GM21423 (cell line): ENCODE measurements at regions not wholly inside any gene's neighbourhood (a gene's known extent, or its start where the extent isn't known, plus 50 kb on each side); places are given as distances from the start of the nearest gene placed in this dataset.

Experiments used
- ATAC-seq: cut with Tn5 transposase; IDR thresholded peaks from one replicate; pipeline ENCODE4 v1.9.1; 2021; ENCODE audit warnings: mild to moderate bottlenecking, moderate library complexity; ENCODE audit not compliant: unreplicated experiment

DNA sequence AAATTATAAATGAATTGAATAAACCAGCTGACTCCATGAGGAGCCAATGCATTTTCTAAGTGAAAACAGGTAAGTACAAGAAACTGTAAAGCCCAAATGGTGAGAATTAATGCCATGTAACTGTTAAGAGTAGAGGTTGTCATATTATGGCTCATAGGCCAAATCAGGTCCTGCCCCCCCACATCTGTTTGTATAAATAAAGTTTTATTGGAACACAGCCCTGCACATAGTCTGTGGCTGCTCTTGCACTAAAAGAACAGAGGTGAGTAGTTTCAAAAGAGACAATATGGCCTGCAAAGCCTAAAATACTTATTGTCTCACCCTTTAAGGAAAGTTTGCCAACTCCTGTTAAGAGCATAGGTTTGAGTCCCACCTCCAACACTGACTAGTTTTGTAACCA, 140.5 kb upstream of the SRRM4 start:
- ATAC-seq, result no peak

DNA sequence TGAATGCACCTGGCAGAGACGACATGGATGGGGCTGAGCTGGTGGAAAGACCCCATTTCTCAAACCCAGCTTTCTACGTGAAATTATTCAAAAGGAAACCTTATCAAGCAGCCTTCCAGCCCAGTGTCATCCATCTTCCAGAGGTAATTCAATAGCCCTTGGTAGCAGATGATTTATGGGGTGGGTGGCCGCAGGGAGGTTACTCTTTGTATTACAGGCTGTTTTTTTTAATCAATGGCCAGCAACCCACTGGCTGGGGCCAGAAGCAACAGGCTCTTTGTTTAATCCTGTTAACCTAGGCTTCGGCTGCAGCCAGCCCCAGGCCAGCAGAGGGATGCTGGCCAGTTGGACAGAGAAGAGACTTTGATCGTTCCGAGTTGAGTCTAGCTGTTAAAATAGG, 139.8 kb upstream of the SRRM4 start:
- ATAC-seq, result no peak

DNA sequence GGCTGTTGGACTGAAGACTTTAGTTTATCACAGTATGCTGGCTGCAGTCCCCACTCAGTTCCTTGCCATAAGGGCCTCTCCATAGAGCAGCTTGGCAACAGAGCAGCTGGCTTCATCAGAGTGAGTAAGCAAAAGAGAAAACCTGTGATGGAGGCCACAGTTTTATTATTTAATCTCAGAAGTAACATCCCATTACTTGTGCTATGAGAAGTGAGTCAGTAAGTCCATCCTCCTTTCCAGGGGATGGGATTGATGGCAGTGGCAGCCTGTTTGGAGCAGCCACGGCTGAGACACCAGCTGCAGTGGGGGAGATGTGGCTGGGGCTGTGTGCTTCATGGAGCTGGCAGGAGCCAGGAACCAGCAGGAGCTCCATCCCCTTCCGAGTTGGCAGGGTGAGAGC, 138.5 kb upstream of the SRRM4 start:
- ATAC-seq, result no peak

GRCh38 chr12:118846416-118846815, 134.9 kb upstream of the SRRM4 start:
- no peak for ATAC-seq

GRCh38 chr12:118850244-118850825, 131.0 kb upstream of the SRRM4 start:
- no peak for ATAC-seq

DNA sequence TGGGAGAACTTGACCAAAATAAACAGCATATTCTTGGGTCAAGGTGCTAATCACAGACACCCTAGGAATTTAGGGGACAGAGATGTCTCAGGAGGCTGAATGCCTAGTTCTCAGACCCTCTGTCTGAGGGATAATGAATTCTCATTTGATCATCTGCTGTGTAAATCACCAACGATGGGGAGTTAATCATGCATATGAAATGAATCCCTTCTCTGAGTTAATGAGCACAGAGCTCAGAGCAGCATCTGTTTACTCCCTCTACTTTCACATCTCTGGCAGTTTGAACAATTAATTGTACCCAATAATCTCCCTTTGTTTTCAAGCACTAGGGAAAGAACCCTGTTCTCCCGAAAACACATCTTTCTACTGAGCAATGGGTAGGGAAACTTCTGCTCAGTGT, 129.4 kb upstream of the SRRM4 start:
- ATAC-seq, result no peak

GRCh38 chr12:118853634-118854033, 127.7 kb upstream of the SRRM4 start:
- ATAC-seq, result no peak

DNA sequence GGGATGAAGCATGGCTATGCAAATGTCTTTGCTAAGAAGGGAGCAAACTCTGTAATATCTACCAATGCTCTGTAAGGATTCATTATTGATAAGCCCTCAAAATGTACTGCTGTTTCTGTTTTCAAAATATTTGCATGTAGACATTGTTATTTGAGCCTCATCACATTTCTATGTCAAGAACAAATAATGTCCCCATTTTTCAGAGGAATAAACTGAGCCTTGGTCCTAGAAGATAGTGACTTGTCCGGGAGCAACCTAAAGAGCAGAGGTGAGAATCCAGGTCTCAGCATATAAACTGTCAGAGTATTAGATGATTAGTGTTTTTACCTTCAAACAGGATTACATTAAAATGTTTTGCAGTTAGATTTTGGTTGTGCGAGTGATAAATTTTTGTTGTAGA, 125.5 kb upstream of the SRRM4 start:
- no peak for ATAC-seq

GRCh38 chr12:118866346-118866745, 115.0 kb upstream of the SRRM4 start:
- ATAC-seq, result no peak

- no peak for ATAC-seq
These were observed 110.8 kb upstream of the SRRM4 start for GRCh38 chr12:118870551-118870950.

- ATAC-seq, result no peak
These were observed 106.4 kb upstream of the SRRM4 start for GRCh38 chr12:118874698-118875548.

DNA sequence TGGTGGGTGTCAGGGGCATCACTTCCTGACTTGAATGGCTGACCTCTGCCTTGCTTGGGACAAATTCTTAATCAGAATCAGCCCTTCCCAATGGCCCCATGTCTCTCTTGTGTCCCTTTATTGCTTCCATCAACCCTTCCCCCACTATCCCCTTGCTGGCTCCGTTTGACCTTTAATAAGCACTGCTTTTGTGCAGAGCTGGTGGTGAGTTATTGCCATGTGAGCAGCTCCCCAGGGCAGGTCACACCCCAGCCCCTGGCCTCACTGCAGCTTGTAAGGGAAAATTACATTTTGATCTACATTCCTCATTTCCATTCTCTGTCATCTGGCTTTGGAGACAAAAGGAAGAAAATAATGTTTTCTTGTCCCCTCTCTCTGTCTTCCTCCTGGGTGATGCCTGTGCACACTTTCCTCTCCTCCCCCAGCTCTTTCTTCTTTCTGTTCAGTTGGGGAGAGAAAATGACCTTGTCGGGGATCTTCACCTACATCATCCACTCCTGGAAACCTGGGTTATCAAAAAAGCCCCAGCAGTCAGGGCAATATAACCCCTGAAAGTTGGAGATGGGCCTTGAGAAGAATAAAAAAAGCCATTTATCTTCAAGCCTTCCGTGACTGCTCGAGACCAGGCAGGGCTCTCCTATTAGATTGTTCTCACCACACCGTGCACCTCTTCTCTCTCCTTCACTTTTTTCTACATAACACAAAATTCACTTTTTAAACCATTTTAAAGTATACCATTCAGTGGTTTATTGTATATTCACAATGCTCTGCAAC, 100.4 kb upstream of the SRRM4 start:
- no peak for ATAC-seq

GRCh38 chr12:118884226-118884625, 97.1 kb upstream of the SRRM4 start:
- no peak for ATAC-seq

DNA sequence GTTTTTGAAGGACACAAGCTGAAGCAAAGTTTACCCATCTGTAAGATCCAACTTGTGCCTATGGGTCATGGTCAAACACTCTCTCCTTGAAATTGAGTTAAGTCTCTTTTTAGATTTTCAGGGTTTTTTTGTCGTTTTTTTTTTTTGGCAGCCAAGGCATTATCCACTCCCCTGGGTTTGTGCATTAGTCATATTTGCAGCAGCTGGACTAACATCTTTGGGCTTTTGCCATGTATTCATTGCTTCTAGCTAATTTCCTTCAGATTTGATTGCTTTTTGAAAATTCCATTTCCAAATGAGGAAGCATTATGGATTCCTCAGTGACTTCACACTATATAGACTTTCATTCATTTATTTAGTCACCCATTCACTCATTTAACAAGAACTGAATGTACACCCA, 80.3 kb upstream of the SRRM4 start:
- no peak for ATAC-seq

DNA sequence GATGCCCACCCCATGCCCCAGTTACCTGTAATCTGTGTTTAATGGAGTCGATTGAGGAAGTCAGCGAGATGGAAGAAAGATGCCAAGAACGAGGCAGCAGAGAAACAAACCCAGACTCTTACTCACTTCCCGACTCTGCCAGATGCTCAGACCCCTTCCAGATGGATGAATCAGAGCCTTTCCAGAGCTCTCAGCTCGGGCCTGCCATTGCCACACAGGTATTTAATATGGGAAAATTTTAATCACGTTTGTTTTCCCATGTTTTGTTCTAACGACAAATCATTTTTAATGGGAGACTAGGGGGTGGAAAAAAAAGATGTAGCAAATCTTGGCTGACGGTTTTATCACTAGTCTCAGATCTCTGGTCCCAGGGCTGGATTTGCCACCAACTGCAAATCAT, 72.5 kb upstream of the SRRM4 start:
- no peak for ATAC-seq

DNA sequence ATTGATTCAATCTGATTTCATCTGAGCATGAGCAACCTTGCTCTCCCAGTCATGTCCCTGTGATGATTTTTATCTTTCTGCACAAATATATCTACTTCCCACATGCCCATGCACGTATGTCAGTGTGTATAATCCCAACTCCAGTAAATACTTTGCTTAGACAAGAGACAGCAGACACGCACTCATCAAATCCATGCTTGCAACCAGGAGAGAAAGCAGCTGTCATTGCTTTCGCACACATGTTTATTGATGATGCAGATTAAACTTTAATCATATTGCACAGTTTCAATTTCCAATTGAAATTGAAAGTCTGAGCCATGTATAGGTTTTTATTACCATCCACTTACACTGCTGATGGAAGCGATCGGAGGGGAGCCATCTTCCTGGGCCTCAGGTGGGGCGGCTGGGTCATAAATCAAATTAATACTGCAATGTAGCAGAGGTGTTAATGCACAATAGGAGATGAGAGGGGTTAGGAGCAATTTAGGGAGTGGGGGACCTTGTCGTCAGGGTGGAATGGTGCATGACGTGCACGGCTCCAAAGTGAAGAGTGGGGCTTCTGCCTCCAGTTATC, 68.6 kb upstream of the SRRM4 start:
- no peak for ATAC-seq

GRCh38 chr12:118921761-118922160, 59.6 kb upstream of the SRRM4 start:
- ATAC-seq, result no peak

- no peak for ATAC-seq
These were observed 58.9 kb upstream of the SRRM4 start for GRCh38 chr12:118922405-118922804.

DNA sequence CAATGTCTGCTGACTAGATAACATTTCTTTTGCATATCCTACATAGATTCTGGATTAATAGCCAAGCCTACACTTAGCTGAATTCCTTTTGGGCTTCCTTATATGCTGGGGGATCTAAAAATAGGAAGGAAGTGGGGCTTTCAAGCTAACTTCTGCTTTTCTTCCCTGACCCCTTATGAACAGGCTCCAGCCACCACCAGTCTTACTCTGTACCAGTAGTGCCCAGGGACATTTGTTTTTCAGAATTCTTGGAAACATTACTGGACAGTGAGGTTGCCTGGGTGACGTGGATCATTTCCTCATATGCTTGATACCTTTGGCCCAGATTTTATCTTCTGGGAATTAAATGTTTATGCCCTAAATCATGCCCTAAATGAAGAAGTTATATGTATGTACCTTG, 55.9 kb upstream of the SRRM4 start:
- no peak for ATAC-seq

GRCh38 chr12:118925826-118926225, 55.5 kb upstream of the SRRM4 start:
- ATAC-seq, result no peak
